NCI-H345 treated with DMSO at 0.1 percent for 48 hours (cell line): ENCODE measurements at regions not wholly inside any gene's neighbourhood (a gene's known extent, or its start where the extent isn't known, plus 50 kb on each side); places are given as distances from the start of the nearest gene placed in this dataset.

Source experiments
- DNase-seq: peaks from one replicate; lab custom pipeline; 2025; ENCODE audit not compliant: unreplicated experiment; lab: John Stamatoyannopoulos, UW

DNA sequence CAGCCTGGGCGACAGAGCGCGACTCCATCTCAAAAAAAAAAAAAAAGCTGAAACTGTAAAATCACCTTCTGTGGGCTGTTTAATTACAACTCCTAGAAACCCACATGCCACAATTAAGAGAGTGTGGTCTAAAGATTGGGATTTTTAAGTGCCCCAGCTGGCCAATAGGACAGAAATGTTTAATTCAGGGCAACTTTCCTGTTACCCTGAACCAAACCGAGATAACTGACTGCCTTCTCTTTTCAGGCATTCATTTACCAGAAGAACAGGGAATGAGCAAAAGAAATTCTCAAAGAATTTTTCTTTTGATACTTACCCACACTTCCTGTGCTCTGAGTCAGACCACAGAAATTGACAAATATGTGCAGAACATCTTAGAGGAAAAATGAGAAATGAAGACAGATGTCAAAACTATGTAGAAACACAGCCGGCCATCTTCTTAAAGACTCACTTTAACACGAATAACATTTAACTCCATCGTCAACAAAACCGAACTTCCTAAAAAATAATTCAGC, 221.3 kb upstream of the DAPK1 start:
- no peak for DNase-seq

DNA sequence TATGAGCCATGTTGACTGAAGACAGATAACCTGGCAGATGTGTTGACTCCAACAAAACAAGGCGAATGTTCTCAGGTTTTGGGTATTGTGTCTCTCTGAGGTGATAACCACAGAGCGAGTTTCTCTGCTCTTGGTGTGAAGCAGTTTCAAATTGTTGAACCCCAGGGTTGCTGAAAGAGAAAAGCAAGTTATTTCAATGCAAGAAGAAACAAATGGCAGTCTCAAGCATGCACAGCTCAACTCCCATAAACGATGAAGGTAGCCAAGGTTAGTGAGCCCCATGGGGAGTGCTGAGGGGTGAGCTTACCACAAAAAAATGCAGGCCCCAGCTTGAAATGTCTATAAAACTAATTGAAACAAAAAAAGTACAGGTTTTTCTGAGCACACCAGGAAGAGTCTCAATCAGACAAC, 220.8 kb upstream of the DAPK1 start:
- no peak for DNase-seq

GRCh38 chr9:87277346-87277745, 220.3 kb upstream of the DAPK1 start:
- DNase-seq: no peak

DNA sequence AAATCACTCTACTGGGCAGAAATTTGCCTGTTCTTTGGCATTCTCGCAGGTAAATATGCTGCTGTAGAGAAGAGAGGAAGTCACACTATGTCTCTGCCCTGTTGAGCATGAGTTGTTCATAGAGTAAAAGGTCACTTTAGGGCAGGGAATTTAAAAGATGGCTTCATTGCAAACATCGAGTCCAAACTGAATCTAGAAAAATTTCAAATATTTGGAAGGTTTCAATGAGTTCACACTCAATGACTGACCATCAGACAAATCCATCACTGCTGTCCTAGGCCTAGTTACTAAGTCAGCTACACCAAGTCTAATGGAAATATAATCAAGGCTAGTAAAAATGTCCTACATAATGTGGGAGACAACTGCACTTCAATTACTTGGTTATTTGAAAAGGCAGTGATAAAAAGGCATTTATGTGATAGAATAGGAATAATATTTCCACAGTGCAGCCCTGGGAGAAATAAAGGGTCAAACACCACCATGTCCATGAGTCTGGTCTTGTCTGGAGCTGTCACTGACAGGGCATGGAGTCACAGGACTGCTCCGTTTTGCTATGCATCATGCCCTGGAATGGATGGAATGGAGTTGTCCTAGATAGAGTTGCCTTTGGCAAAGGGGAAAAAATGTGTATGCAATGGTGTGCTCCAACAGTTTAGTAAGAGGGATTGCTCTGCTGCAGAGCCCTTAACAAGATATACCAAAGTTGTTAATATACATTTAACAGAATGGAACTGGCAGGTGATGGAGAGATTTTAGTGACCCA, 218.5 kb upstream of the DAPK1 start:
- no peak for DNase-seq

- DNase-seq: no peak
Observed at GRCh38 chr9:87280421-87280820, 217.2 kb upstream of the DAPK1 start.

GRCh38 chr9:87282538-87282937, 215.1 kb upstream of the DAPK1 start:
- no peak for DNase-seq

DNA sequence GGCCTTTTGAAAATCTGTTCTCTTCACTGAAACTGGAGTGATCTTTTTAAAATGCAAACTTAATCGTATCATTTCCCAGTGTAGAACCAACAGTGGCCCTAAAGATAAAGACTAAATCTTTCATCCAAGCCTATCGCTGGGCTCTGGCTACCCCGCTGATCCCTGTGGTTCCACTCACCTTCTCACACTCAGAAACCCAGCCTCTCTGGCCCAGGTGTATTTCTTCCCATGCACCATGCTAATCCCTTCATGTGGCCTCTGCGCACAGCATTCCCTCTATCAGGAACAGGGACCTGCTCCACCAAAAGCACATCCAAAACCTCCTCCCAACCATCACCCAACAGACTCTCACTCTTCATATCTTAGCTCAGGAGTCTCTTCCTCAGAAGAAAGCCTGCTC, 214.1 kb upstream of the DAPK1 start:
- no peak for DNase-seq

DNA sequence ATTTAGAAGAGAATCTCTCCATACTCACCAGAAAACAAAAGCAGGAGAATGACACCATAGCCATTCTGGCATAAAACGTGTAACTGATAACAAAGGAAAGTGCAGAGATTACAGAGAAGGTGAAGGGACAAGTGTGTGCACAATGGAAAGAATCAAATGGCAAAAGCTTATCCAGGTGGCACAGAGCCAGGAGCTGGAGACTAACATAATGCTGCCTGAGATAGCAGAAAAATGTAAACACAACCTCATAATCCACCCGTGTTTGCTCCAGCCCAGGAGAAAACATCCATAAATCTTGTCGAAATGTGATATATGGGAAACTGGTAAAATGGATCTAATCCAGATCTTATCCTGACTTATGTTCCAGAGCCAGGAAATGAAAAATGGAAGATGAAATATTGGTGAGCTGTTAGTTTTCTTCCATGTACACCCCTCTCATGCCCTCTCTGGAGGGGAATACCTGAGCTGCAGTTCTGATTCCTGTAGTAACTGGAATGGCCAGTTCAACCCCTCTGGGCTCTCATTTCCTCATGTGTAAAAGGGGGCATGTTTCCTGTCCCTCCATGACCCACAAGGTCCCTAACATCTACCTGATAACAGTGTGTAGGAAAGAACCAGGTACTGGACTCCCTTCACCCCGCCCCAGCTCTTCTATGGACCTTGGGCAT, 212.3 kb upstream of the DAPK1 start:
- no peak for DNase-seq

DNA sequence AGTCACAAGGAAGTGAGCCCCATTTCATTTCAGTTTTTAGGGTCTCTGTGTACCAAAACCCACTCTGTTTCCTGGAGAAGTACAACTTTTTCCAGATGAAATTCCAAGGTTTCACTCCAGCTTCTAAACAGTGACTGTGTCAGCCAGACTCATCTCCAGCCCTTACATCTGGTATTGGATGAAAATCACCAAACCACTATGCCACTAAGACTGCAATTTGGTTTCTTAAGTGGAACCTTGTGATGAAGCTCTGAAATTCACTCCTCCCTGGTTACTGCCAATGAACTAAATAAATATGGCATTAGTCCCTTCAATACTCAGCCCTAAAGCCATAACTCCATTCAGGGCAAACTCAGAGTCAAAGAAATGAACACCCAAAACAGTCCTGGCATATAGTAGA, 211.2 kb upstream of the DAPK1 start:
- DNase-seq: no peak

DNA sequence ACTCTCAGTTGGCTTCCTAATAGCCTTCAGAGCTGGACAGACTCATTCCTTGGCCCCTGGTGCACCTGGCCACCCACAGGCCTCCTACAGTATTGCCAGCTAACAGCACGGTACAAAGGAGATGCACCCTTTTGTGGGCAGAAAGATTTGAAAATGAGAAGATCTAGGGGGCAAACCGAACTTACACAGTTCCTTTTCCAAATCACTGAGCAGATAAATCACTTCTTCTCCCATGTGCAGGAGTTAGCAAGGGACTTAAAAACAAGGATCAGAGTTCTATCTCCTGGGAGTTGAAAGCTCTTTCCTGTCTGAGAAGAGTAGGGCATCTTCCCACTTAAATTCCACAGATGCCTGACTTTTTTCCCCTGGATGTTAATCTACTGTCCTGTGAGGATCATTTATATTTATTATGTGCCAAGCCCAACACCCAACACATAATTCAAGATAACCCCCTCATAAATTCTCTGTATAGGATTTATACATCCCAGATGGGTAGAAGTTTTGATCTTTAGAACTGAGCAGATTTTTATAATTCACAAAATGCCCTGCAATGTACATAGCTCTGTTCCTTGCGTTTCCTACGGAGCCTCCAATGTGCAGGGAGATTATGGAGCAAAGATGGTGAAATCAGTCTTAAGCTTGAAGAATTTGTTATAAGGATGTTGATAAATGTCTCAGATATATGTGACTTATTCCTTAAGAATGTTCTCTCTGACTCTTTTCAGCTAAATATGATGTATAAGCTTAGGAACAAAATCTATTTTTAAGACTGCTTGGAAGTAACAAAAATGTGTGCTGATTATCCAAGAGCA, 207.2 kb upstream of the DAPK1 start:
- no peak for DNase-seq

DNA sequence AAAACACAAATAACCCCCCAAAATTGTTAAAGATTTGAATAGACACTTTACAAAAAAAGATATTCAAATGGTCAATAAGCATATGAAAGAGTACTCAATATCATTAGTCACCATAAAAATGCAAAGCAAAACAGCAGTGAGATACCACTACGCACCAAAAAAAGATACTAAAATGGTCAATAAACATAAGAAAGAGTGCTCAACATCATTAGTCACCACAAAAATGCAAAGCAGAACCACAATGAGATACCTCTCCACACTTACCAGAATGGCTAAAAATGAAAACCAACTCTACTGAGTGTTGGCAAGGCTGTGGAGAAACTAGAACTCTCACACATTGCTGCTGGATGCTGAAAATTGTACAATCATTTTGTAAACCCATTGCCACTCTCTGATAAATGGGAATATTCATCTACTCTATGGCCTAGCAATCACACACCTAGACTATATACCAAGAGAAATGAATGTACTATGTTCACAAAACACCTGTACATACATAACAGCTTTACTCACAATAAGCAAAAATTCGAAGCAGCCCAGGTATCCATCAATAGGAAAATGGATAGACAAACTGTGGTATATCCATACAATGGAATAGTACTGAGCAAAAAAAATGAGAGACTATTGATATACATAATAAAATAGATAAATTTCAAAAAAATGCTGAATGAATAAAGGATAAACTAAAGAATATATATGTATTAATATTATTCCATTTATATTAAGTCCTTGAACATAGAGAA, 205.0 kb upstream of the DAPK1 start:
- no peak for DNase-seq

DNA sequence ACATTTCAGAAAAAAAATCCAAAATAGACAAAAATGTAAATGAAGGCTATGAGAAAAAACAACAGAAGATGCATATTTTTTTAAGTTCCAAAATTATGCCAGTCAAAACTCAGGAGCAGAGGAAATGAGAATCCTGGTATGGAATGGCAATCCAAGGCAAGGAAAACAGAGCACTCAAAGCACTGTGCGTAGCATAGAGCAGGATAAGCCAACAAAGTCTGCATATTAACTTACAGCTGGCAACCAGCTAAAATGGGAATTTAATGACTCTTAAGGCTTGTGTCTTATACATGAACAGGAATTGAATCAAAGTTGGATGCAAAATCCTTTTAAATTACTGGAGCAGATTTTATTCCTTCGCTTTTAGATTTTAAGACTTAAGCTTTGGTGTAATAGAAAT, 203.5 kb upstream of the DAPK1 start:
- DNase-seq: no peak

GRCh38 chr9:87300915-87301314, 196.8 kb upstream of the DAPK1 start:
- no peak for DNase-seq

DNA sequence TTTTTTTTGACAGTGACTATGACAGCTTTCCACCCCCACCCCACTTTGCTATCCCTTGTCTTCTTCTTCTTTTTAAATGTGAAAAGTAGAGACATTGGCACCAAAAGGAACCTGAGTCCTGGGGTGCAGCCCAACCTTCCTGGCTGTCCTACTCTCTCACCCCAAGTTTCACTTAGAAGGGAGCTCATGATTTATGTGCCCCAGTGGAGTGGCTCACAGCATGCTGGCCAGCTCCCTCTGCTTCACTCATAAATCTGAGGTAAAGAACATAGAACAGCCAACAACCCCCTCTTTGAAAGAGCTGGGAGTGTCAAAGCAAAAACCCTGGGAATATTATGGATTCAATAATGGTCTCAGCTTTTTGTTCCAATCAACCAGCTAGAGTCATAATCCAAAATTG, 196.3 kb upstream of the DAPK1 start:
- DNase-seq: no peak

DNA sequence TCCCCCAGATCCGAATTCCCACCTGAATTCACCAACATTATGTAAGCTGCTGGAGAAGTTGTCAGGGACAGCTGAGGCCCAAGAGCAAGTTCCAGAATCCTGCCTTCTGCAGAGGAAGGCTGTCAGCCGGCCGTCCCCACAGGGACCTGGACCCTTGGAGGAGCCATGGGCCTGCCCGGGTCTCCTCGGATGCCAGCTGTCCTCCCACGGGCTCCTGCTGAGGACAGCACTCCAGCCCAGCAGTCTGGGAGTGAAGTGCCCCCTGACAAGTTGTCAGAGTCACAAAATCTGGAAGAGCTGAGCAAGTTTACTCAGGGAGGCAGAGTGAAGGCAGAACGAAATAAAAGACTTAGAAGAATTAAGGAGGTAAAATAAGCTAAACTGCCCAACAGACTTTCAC, 192.5 kb upstream of the DAPK1 start:
- DNase-seq: no peak

GRCh38 chr9:87306006-87306405, 191.7 kb upstream of the DAPK1 start:
- DNase-seq: no peak

DNA sequence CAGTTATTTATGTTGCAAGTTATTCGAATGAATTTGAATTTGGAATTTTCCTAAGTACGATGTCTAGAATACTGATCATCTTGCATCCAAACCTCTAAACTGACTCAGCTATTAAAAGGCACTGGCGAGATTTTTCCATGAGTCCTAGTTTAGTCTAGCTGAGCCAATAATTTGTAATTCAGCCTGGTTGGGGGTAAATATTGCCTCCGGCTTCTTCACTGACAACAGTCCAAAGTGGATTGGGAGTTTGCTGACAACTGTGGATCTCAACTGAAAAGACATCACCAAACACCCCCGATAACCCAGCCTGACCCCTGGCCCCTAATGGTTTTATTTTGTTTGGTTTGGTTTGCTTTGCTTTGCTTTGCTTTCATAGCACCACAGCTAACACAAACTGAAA, 189.8 kb upstream of the DAPK1 start:
- no peak for DNase-seq

GRCh38 chr9:87309236-87309635, 188.4 kb upstream of the DAPK1 start:
- no peak for DNase-seq

DNA sequence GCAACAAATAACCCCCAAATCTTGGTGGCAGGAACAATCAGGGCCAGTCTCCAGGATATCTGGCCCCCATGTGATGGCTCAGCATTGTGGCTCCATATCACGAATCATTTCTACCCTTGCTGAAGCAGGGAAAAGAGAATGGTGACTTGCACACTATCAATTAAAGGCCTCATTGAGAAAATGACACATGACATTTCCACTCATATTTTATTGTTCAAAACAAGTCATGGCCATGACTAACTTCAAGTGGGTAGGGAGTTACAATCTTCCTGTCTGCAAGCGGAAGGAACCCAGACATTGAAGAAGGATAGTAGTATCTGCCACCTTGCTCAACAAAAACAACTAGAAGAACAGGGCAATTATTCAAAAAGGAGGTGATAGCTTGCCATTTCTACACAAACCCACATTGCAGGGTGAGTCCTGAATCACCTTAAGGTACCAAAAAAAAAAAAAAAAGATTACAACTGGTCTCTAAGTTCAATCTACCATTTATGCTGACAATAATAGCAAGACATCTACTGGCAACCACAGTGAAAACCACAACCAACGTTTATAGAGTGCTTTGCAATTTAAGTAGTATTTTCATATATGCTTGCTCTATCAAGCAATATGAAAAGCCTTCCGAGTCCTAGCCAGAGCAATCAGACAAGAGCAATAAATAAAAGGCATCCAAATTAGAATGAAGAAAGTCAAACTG, 186.7 kb upstream of the DAPK1 start:
- DNase-seq: no peak

GRCh38 chr9:87319656-87320055, 178.0 kb upstream of the DAPK1 start:
- no peak for DNase-seq
